IMR-90 (cell line): ENCODE measurements at regions not wholly inside any gene's neighbourhood (a gene's known extent, or its start where the extent isn't known, plus 50 kb on each side); places are given as distances from the start of the nearest gene placed in this dataset.
A peak's percentile ranks its signal among the peaks of the same experiment; 100 is the strongest.

Experiments used
- ATAC-seq: fragments of 200-7000 bp; cut with Tn5 transposase; 2 replicates; pipeline ENCODE4 v1.9.1; 2020; ENCODE audit warnings: low read depth, mild to moderate bottlenecking, moderate library complexity
- BruUV-seq: library from RNA; stranded (reverse); fragments of 400-500 nt; replicated peaks from 2 replicates; lab custom pipeline; 2021; lab: Mats Ljungman, UMichigan
- CTCF ChIA-PET: fragments of 300-600 bp; formaldehyde crosslinking; extraction: SDS; loops from one replicate; lab custom pipeline; 2021; ENCODE audit warnings: antibody characterized with exemption; lab: Yijun Ruan, JAX
- POLR2A ChIA-PET: fragments of 300-600 bp; sonication (Branson Sonifier 250); formaldehyde crosslinking; loops from one replicate; lab custom pipeline; 2022; ENCODE audit warnings: antibody characterized with exemption; ENCODE audit not compliant: unreplicated experiment; lab: Charles Lee
- DNase-seq: peaks from one replicate; pipeline ENCODE4 v3.0.0; 2013
- H2AFZ ChIP-seq: replicated peaks from 2 replicates; pipeline ENCODE3; 2013; ENCODE audit warnings: low read length, mild to moderate bottlenecking; ENCODE audit not compliant: poor library complexity
- H2AK5ac ChIP-seq: 2 replicates; pipeline ENCODE4 v1.6.1; 2013; ENCODE audit warnings: low read depth, low read length, inconsistent platforms
- H2AK9ac ChIP-seq: replicated peaks from 2 replicates; pipeline ENCODE3; 2013; ENCODE audit warnings: mild to moderate bottlenecking, low read depth, low read length, moderate library complexity; ENCODE audit not compliant: poor library complexity
- H2BK120ac ChIP-seq: 2 replicates; pipeline ENCODE4 v1.6.1; 2013; ENCODE audit warnings: low read depth, low read length, inconsistent platforms
- H2BK15ac ChIP-seq: 3 replicates; pipeline ENCODE4 v1.6.1; 2013; ENCODE audit warnings: low read depth, low read length, inconsistent platforms
- H2BK20ac ChIP-seq: 2 replicates; pipeline ENCODE4 v1.6.1; 2013; ENCODE audit warnings: low read depth, mild to moderate bottlenecking, inconsistent platforms, low read length, moderate library complexity
- H2BK5ac ChIP-seq: 2 replicates; pipeline ENCODE4 v1.6.1; 2013; ENCODE audit warnings: mild to moderate bottlenecking, low read depth, low read length, inconsistent platforms; ENCODE audit not compliant: poor library complexity, severe bottlenecking
- H3K14ac ChIP-seq: replicated peaks from 2 replicates; pipeline ENCODE4 v1.6.1; 2013; ENCODE audit warnings: low read depth, low read length, inconsistent platforms
- H3K18ac ChIP-seq: 2 replicates; pipeline ENCODE4 v1.6.1; 2013; ENCODE audit warnings: low read depth, low read length, control low read depth
- H3K23ac ChIP-seq: 2 replicates; pipeline ENCODE4 v1.6.1; 2013; ENCODE audit warnings: low read depth, low read length, inconsistent platforms
- H3K27ac ChIP-seq: 2 replicates; pipeline ENCODE4 v1.5.1; 2013; ENCODE audit warnings: mild to moderate bottlenecking, control low read depth, low read length; ENCODE audit not compliant: insufficient read depth
- H3K27me3 ChIP-seq: 2 replicates; pipeline ENCODE4 v1.6.1; 2013; ENCODE audit warnings: low read length; ENCODE audit not compliant: control insufficient read depth, insufficient read depth
- H3K36me3 ChIP-seq: 2 replicates; pipeline ENCODE4 v1.6.1; 2013; ENCODE audit warnings: low read length, mixed read lengths; ENCODE audit not compliant: control insufficient read depth, insufficient read depth
- H3K4ac ChIP-seq: 2 replicates; pipeline ENCODE4 v1.6.1; 2013; ENCODE audit warnings: low read depth, low read length, inconsistent platforms
- H3K4me1 ChIP-seq: 2 replicates; pipeline ENCODE4 v1.6.1; 2013; ENCODE audit warnings: low read length, mixed read lengths; ENCODE audit not compliant: control insufficient read depth, insufficient read depth
- H3K4me2 ChIP-seq: 2 replicates; pipeline ENCODE4 v1.6.1; 2013; ENCODE audit warnings: low read depth, mild to moderate bottlenecking, control low read depth, low read length, moderate library complexity
- H3K4me3 ChIP-seq: 2 replicates; pipeline ENCODE4 v1.5.1; 2013; ENCODE audit warnings: low read depth, mild to moderate bottlenecking, control low read depth, low read length, moderate library complexity; ENCODE audit not compliant: insufficient read depth
- H3K56ac ChIP-seq: 2 replicates; pipeline ENCODE4 v1.6.1; 2013; ENCODE audit warnings: low read length, inconsistent platforms; ENCODE audit not compliant: insufficient read depth; ENCODE audit errors: extremely low read depth
- H3K79me1 ChIP-seq, 2 experiments: 2 replicates each; pipeline ENCODE4 v1.6.1; 2013; ENCODE audit warnings: low read length in 2 of 2, inconsistent platforms in 1 of 2, low read depth in 1 of 2
- H3K9ac ChIP-seq: 2 replicates; pipeline ENCODE4 v1.6.1; 2013; ENCODE audit warnings: low read depth, low read length, control low read depth
- H3K9me1 ChIP-seq: 2 replicates; pipeline ENCODE4 v1.6.1; 2013; ENCODE audit warnings: low read length, inconsistent platforms; ENCODE audit not compliant: insufficient read depth
- H3K9me3 ChIP-seq: 2 replicates; pipeline ENCODE4 v1.6.1; 2013; ENCODE audit warnings: low read length; ENCODE audit not compliant: control insufficient read depth, insufficient read depth
- H4K20me1 ChIP-seq: 2 replicates; pipeline ENCODE4 v1.6.1; 2013; ENCODE audit warnings: low read length, inconsistent platforms; ENCODE audit not compliant: insufficient read depth
- H4K5ac ChIP-seq: 2 replicates; pipeline ENCODE4 v1.6.1; 2013; ENCODE audit warnings: mild to moderate bottlenecking, low read depth, low read length, control low read depth
- H4K8ac ChIP-seq, 2 experiments: 2 replicates each; pipeline ENCODE4 v1.6.1; 2013; ENCODE audit warnings: low read depth in 2 of 2, low read length in 2 of 2, control low read depth in 1 of 2, inconsistent platforms in 1 of 2
- H4K91ac ChIP-seq: 2 replicates; pipeline ENCODE4 v1.6.1; 2013; ENCODE audit warnings: low read depth, low read length, inconsistent platforms; ENCODE audit not compliant: insufficient read depth
- CEBPB ChIP-seq: IDR thresholded peaks from 2 replicates; pipeline ENCODE4 v1.6.1; 2012; ENCODE audit warnings: low read depth, low read length, improper control_type of control experiment
- CHD1 ChIP-seq: IDR thresholded peaks from 2 replicates; pipeline ENCODE4 v1.6.1; 2012; ENCODE audit warnings: low read depth, low read length, improper control_type of control experiment
- CTCF ChIP-seq: conservative IDR thresholded peaks from 2 replicates; pipeline ENCODE4 v1.5.1; 2012; ENCODE audit warnings: mild to moderate bottlenecking, low read depth, low read length, improper control_type of control experiment
- ELK1 ChIP-seq: fragments of 150-350 bp; IDR thresholded peaks from 2 replicates; pipeline ENCODE4 v1.6.1; 2016; ENCODE audit warnings: low read depth, mild to moderate bottlenecking, low read length, moderate library complexity, borderline replicate concordance
- RAD21 ChIP-seq: IDR thresholded peaks from 2 replicates; pipeline ENCODE4 v1.6.1; 2012; ENCODE audit warnings: low read length, improper control_type of control experiment
- SMC3 ChIP-seq: fragments of 150-350 bp; IDR thresholded peaks from 2 replicates; pipeline ENCODE4 v1.6.1; 2016; ENCODE audit warnings: low read depth, mild to moderate bottlenecking, antibody characterized with exemption, low read length, moderate library complexity
- WGBS, 2 experiments: methylation state at CpG; one replicate each; pipeline versions ENCODE4 v1.1.5 to v1.1.7; 2013; ENCODE audit warnings: missing lambda C conversion rate in 2 of 2; ENCODE audit not compliant: insufficient read length in 1 of 2; ENCODE audit errors: extremely low coverage in 2 of 2; 5-methylcytosine and 5-hydroxymethylcytosine counted together
- dilution Hi-C: fragments of 300-500 bp; cut with HindIII; formaldehyde crosslinking; loops from one replicate; pipeline ENCODE4 v1.14.3; 2018; ENCODE audit warnings: low sequenced_read_pairs; ENCODE audit not compliant: unreplicated experiment
- in situ Hi-C: fragments of 300-500 bp; cut with MboI; formaldehyde crosslinking; loops from 3 replicates; pipeline ENCODE4 v1.14.3; 2019; ENCODE audit warnings: low sequenced_read_pairs, inconsistent platforms, mixed read lengths
- intact Hi-C: fragments of 100-400 bp; cut with micrococcal nuclease; formaldehyde crosslinking; loops from 2 replicates; pipeline ENCODE4 v1.10.0; 2022

GRCh38 chr2:144127693-144128092 lies 392.2 kb downstream of the ZEB2 start:
- Histone ChIP-seq H3K14ac (no peak overlapping the region), H3K9me1 (no peaks in the 10 kb centered on the region), H2BK5ac (no peak overlapping the region), H2AK9ac (no peak overlapping the region), H2AFZ (no peak overlapping the region), H3K9me3 (no peaks in the 10 kb centered on the region), H3K56ac (no peak overlapping the region), H3K79me1 (no peaks in the 10 kb centered on the region), H2AK5ac (no peak overlapping the region), H3K18ac (peak overlapping the region; percentile 70; the same call in 1 of the 2 replicates), H3K36me3 (no peaks in the 10 kb centered on the region), H3K4ac (no peak overlapping the region), H4K8ac (no peak overlapping the region), H2BK20ac (no peak overlapping the region), H3K27me3 (no peaks in the 10 kb centered on the region), H3K27ac (no peak overlapping the region), H4K5ac (no peak overlapping the region), H2BK15ac (no peak overlapping the region), H3K4me1 (peaks cover 2% of the 10 kb centered on the region; the same call in 1 of the 2 replicates), H4K20me1 (no peaks in the 10 kb centered on the region), H3K9ac (no peak overlapping the region), H2BK120ac (no peak overlapping the region), H3K23ac (no peak overlapping the region), H3K4me2 (no peak overlapping the region), H3K4me3 (no peak overlapping the region), H4K91ac (no peak overlapping the region)
- intact Hi-C loops (no loop called here), in situ Hi-C loops (no loop called here), dilution Hi-C loops (no loop called here)
- no peak for TF ChIP-seq RAD21
- no peak for TF ChIP-seq CTCF
- no peak for TF ChIP-seq SMC3
- no peak for TF ChIP-seq ELK1
- TF ChIP-seq CHD1: no peak
- no peak for TF ChIP-seq CEBPB
- DNase-seq: no peak
- no CpG with 5 or more reads among the region's 2 CpGs for WGBS, 2 experiments
- POLR2A ChIA-PET: no interaction called here
- BruUV-seq: no TSS peak
- ATAC-seq: no peak
- CTCF ChIA-PET: no interaction called here
